GM18870 (cell line): ENCODE measurements at regions not wholly inside any gene's neighbourhood (a gene's known extent, or its start where the extent isn't known, plus 50 kb on each side); places are given as distances from the start of the nearest gene placed in this dataset.
"Not testable (repeated sequence)": the region's sequence is repeated elsewhere in the genome, so short reads cannot be mapped to it uniquely, and the experiment has no call there.

Experiments
- ATAC-seq: cut with Tn5 transposase; IDR thresholded peaks from one replicate; pipeline ENCODE4 v1.9.1; 2021; ENCODE audit warnings: moderate library complexity; ENCODE audit not compliant: unreplicated experiment

- ATAC-seq = no peak
Measured at GRCh38 chr5:51159164-51159563, 224.1 kb upstream of the ISL1 start.

GRCh38 chr5:51159606-51160005 lies 223.6 kb upstream of the ISL1 start:
- ATAC-seq = no peak

GRCh38 chr5:51162245-51162644 lies 221.0 kb upstream of the ISL1 start:
- no peak for ATAC-seq

- ATAC-seq = not testable (repeated sequence)
Measured at GRCh38 chr5:51165621-51166020, 217.6 kb upstream of the ISL1 start.

DNA sequence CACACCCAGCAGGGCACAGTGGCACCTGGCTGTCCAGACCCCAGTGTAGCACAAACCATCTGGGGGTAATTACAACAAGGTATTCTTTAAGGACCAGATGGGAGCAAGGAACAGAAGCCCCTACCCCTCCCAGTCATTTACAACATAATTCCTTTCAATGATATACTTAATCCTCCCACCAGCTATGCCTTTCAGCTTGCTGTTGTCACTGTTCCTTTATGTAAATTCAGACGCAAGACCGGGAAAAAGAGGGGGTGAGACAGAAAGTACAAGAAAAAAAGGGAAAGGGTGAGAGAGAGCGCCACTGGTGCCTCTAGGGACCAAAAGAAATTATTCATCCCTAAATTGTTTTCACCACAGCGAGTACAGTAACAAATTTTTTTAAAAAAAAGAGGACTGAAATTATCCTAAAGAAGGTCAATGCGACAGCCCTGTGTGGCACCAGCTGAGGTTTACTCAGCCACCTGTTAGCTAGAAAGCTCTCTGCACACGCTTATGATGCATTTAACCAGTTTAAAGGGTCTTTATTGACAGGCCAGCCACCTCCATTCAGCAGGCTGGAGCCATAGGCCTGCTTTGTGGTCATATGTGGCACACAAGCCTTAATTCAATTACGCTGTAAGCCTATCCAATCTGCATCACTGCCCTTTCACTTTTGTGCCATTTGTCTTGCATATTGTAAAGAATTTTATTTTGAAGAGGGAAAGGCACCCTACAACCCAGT lies 210.2 kb upstream of the ISL1 start:
- ATAC-seq = no peak

- peak; percentile 44 for ATAC-seq
Measured at GRCh38 chr5:51181208-51181894, 201.9 kb upstream of the ISL1 start.

DNA sequence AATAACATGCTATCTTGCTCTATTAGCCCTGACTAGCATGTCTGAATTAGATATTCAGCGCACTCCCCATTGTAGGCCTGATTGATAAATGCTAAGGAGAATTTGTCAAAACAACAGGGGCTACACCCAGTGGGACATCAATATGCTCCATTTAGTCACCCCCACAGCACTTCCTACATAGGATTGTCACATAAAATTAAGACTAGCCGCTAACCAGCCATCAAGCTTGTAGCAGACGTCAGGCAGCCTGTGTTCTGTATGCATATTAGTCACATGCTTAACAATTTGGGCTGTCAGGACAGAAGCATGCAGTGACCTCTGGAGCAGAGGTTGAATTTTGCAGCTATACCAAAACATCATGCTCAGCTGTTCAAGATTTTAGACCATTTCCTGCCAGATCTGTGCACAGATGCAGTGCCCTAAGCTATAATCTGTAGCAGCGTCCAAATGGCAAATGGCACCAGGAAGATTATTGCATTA lies 197.4 kb upstream of the ISL1 start:
- no peak for ATAC-seq

GRCh38 chr5:51188001-51188591 lies 195.2 kb upstream of the ISL1 start:
- ATAC-seq = no peak

DNA sequence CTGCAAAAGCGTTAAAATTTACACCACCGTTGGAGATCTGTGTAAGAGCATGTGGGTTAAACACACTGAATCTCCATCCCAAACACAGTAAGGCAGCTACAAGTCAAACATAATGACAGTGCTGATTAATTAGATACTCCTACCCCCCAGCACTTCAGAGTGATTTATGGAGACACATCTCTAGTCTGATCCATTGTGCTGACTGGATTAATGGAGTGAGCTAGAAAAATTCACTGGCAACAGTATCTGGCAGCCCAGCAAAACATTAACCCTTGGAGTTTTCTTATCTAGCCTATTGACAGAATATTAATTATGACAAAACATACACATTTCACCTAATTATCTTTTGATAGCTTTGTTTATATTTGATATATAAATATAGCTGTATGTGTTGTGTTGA lies 188.6 kb upstream of the ISL1 start:
- ATAC-seq = no peak

DNA sequence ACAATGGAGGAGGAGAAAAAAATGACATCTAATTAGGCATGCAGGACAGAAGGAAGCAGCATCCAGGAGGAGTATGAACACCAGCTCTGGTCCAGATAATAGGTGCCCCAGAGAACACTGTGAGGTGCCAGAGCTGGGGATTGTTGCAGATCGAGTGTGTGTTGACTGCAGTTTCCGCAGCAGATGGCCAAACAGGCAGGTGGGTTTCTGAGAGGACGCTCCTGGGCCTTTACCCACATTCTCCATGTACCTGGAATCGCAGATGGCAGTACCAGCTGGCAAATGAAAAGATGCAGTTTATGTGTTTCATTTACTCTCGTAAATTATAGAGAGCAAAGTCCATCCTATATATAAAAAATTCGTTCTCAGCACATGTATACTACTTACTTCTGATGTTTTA lies 182.2 kb upstream of the ISL1 start:
- ATAC-seq = no peak

- no peak for ATAC-seq
Measured at GRCh38 chr5:51201708-51202107, 181.5 kb upstream of the ISL1 start.

DNA sequence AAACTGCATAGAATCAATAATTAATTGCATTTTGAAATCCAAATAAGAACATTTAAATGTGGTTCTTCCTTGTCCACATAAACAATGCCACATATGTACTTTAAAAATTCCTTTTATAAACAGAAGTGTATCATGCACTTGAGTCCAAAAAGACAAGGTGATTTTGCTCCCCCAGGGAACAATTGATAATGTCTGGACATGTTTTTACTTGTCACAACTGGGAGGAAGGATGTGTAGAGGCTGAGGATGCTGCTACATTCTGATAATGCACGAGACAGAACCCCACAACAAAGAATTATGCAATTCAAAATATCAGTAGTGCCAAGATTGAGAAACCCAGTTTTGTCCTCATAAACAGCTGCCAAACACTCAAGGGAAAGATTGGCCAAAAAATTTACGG lies 181.1 kb upstream of the ISL1 start:
- ATAC-seq = no peak

GRCh38 chr5:51203598-51203997 lies 179.7 kb upstream of the ISL1 start:
- ATAC-seq = peak; percentile 88

DNA sequence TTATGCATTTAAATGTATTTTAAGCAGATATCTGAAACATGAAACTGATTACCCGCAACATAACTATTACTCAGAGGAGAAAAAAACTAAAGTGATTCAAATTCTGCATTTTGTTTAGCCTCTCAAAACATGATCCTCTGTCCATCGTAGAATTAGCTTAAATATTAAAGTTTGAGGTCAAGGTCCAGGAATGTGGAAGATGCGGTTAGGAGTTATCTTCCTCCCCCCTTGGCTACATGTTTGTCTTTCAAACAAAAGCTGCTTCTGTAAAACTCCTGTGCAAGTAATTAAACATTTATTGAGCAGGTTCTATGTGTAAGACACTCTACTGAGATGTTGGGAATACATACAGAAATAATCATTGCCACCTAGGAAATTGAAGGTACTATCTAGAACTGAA lies 175.0 kb upstream of the ISL1 start:
- ATAC-seq = no peak

GRCh38 chr5:51214746-51215145 lies 168.5 kb upstream of the ISL1 start:
- no peak for ATAC-seq

GRCh38 chr5:51225789-51226742 lies 157.2 kb upstream of the ISL1 start:
- ATAC-seq = no peak

- ATAC-seq = no peak
Measured at GRCh38 chr5:51227963-51228470, 155.2 kb upstream of the ISL1 start.

DNA sequence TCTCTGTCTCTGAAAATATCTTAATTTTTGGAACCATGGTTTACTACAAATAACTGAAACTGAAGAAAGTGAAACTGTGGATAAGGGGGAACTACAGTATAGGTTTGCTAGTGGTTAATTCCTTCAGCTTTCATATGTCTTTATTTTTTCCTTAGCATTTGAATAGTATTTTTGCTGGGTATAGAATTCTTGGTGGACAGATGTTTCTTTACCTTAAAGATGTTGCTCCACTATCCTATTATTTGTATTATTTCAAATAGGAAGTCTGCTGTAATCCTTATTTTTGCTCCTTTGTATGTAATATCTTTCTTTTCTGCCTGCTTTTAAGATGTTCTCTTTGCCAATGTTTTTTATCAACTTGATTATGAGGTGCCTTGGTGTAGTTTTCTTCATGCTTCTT lies 152.9 kb upstream of the ISL1 start:
- ATAC-seq = no peak

GRCh38 chr5:51242456-51242855 lies 140.8 kb upstream of the ISL1 start:
- ATAC-seq = no peak

DNA sequence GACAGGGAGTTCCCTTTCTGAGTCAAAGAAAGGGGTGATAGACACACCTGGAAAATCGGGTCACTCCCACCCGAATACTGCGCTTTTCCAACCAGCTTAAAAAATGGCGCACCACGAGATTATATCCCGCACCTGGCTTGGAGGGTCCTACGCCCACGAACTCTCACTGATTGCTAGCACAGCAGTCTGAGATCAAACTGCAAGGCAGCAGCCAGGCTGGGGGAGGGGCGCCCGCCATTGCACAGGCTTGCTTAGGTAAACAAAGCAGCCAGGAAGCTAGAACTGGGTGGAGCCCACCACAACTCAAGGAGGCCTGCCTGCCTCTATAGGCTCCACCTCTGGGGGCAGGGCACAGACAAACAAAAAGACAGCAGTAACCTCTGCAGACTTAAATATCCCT lies 132.3 kb upstream of the ISL1 start:
- not testable (repeated sequence) for ATAC-seq

- no peak for ATAC-seq
Measured at GRCh38 chr5:51271261-51271660, 112.0 kb upstream of the ISL1 start.
